IMR-90 (cell line): ENCODE measurements at regions not wholly inside any gene's neighbourhood (a gene's known extent, or its start where the extent isn't known, plus 50 kb on each side); places are given as distances from the start of the nearest gene placed in this dataset.

ENCODE experiments used
- ATAC-seq: fragments of 200-7000 bp; cut with Tn5 transposase; 2 replicates; pipeline ENCODE4 v1.9.1; 2020; ENCODE audit warnings: low read depth, mild to moderate bottlenecking, moderate library complexity
- BruUV-seq: library from RNA; stranded (reverse); fragments of 400-500 nt; replicated peaks from 2 replicates; lab custom pipeline; 2021; lab: Mats Ljungman, UMichigan
- CTCF ChIA-PET: fragments of 300-600 bp; formaldehyde crosslinking; extraction: SDS; loops from one replicate; lab custom pipeline; 2021; ENCODE audit warnings: antibody characterized with exemption; lab: Yijun Ruan, JAX
- POLR2A ChIA-PET: fragments of 300-600 bp; sonication (Branson Sonifier 250); formaldehyde crosslinking; loops from one replicate; lab custom pipeline; 2022; ENCODE audit warnings: antibody characterized with exemption; ENCODE audit not compliant: unreplicated experiment; lab: Charles Lee
- DNase-seq: peaks from one replicate; pipeline ENCODE4 v3.0.0; 2013
- H2AFZ ChIP-seq: replicated peaks from 2 replicates; pipeline ENCODE3; 2013; ENCODE audit warnings: low read length, mild to moderate bottlenecking; ENCODE audit not compliant: poor library complexity
- H2AK5ac ChIP-seq: 2 replicates; pipeline ENCODE4 v1.6.1; 2013; ENCODE audit warnings: low read depth, low read length, inconsistent platforms
- H2AK9ac ChIP-seq: replicated peaks from 2 replicates; pipeline ENCODE3; 2013; ENCODE audit warnings: mild to moderate bottlenecking, low read depth, low read length, moderate library complexity; ENCODE audit not compliant: poor library complexity
- H2BK120ac ChIP-seq: 2 replicates; pipeline ENCODE4 v1.6.1; 2013; ENCODE audit warnings: low read depth, low read length, inconsistent platforms
- H2BK15ac ChIP-seq: 3 replicates; pipeline ENCODE4 v1.6.1; 2013; ENCODE audit warnings: low read depth, low read length, inconsistent platforms
- H2BK20ac ChIP-seq: 2 replicates; pipeline ENCODE4 v1.6.1; 2013; ENCODE audit warnings: low read depth, mild to moderate bottlenecking, inconsistent platforms, low read length, moderate library complexity
- H2BK5ac ChIP-seq: 2 replicates; pipeline ENCODE4 v1.6.1; 2013; ENCODE audit warnings: mild to moderate bottlenecking, low read depth, low read length, inconsistent platforms; ENCODE audit not compliant: poor library complexity, severe bottlenecking
- H3K14ac ChIP-seq: replicated peaks from 2 replicates; pipeline ENCODE4 v1.6.1; 2013; ENCODE audit warnings: low read depth, low read length, inconsistent platforms
- H3K18ac ChIP-seq: 2 replicates; pipeline ENCODE4 v1.6.1; 2013; ENCODE audit warnings: low read depth, low read length, control low read depth
- H3K23ac ChIP-seq: 2 replicates; pipeline ENCODE4 v1.6.1; 2013; ENCODE audit warnings: low read depth, low read length, inconsistent platforms
- H3K27ac ChIP-seq: 2 replicates; pipeline ENCODE4 v1.5.1; 2013; ENCODE audit warnings: mild to moderate bottlenecking, control low read depth, low read length; ENCODE audit not compliant: insufficient read depth
- H3K27me3 ChIP-seq: 2 replicates; pipeline ENCODE4 v1.6.1; 2013; ENCODE audit warnings: low read length; ENCODE audit not compliant: control insufficient read depth, insufficient read depth
- H3K36me3 ChIP-seq: 2 replicates; pipeline ENCODE4 v1.6.1; 2013; ENCODE audit warnings: low read length, mixed read lengths; ENCODE audit not compliant: control insufficient read depth, insufficient read depth
- H3K4ac ChIP-seq: 2 replicates; pipeline ENCODE4 v1.6.1; 2013; ENCODE audit warnings: low read depth, low read length, inconsistent platforms
- H3K4me1 ChIP-seq: 2 replicates; pipeline ENCODE4 v1.6.1; 2013; ENCODE audit warnings: low read length, mixed read lengths; ENCODE audit not compliant: control insufficient read depth, insufficient read depth
- H3K4me2 ChIP-seq: 2 replicates; pipeline ENCODE4 v1.6.1; 2013; ENCODE audit warnings: low read depth, mild to moderate bottlenecking, control low read depth, low read length, moderate library complexity
- H3K4me3 ChIP-seq: 2 replicates; pipeline ENCODE4 v1.5.1; 2013; ENCODE audit warnings: low read depth, mild to moderate bottlenecking, control low read depth, low read length, moderate library complexity; ENCODE audit not compliant: insufficient read depth
- H3K56ac ChIP-seq: 2 replicates; pipeline ENCODE4 v1.6.1; 2013; ENCODE audit warnings: low read length, inconsistent platforms; ENCODE audit not compliant: insufficient read depth; ENCODE audit errors: extremely low read depth
- H3K79me1 ChIP-seq, 2 experiments: 2 replicates each; pipeline ENCODE4 v1.6.1; 2013; ENCODE audit warnings: low read length in 2 of 2, inconsistent platforms in 1 of 2, low read depth in 1 of 2
- H3K9ac ChIP-seq: 2 replicates; pipeline ENCODE4 v1.6.1; 2013; ENCODE audit warnings: low read depth, low read length, control low read depth
- H3K9me1 ChIP-seq: 2 replicates; pipeline ENCODE4 v1.6.1; 2013; ENCODE audit warnings: low read length, inconsistent platforms; ENCODE audit not compliant: insufficient read depth
- H3K9me3 ChIP-seq: 2 replicates; pipeline ENCODE4 v1.6.1; 2013; ENCODE audit warnings: low read length; ENCODE audit not compliant: control insufficient read depth, insufficient read depth
- H4K20me1 ChIP-seq: 2 replicates; pipeline ENCODE4 v1.6.1; 2013; ENCODE audit warnings: low read length, inconsistent platforms; ENCODE audit not compliant: insufficient read depth
- H4K5ac ChIP-seq: 2 replicates; pipeline ENCODE4 v1.6.1; 2013; ENCODE audit warnings: mild to moderate bottlenecking, low read depth, low read length, control low read depth
- H4K8ac ChIP-seq, 2 experiments: 2 replicates each; pipeline ENCODE4 v1.6.1; 2013; ENCODE audit warnings: low read depth in 2 of 2, low read length in 2 of 2, control low read depth in 1 of 2, inconsistent platforms in 1 of 2
- H4K91ac ChIP-seq: 2 replicates; pipeline ENCODE4 v1.6.1; 2013; ENCODE audit warnings: low read depth, low read length, inconsistent platforms; ENCODE audit not compliant: insufficient read depth
- CEBPB ChIP-seq: IDR thresholded peaks from 2 replicates; pipeline ENCODE4 v1.6.1; 2012; ENCODE audit warnings: low read depth, low read length, improper control_type of control experiment
- CTCF ChIP-seq: conservative IDR thresholded peaks from 2 replicates; pipeline ENCODE4 v1.5.1; 2012; ENCODE audit warnings: mild to moderate bottlenecking, low read depth, low read length, improper control_type of control experiment
- ELK1 ChIP-seq: fragments of 150-350 bp; IDR thresholded peaks from 2 replicates; pipeline ENCODE4 v1.6.1; 2016; ENCODE audit warnings: low read depth, mild to moderate bottlenecking, low read length, moderate library complexity, borderline replicate concordance
- FOS ChIP-seq: fragments of 150-350 bp; IDR thresholded peaks from 2 replicates; pipeline ENCODE4 v1.6.1; 2016; ENCODE audit warnings: low read depth, low read length
- MAZ ChIP-seq: IDR thresholded peaks from 2 replicates; pipeline ENCODE4 v1.6.1; 2012; ENCODE audit warnings: low read depth, mild to moderate bottlenecking, low read length, improper control_type of control experiment, moderate library complexity, borderline replicate concordance
- NFE2L2 ChIP-seq: fragments of 150-350 bp; IDR thresholded peaks from 2 replicates; pipeline ENCODE4 v1.6.1; 2016; ENCODE audit warnings: low read depth, mild to moderate bottlenecking, low read length
- POLR2A ChIP-seq: IDR thresholded peaks from 2 replicates; pipeline ENCODE4 v1.6.1; 2012; ENCODE audit warnings: mild to moderate bottlenecking, low read depth, low read length
- RAD21 ChIP-seq: IDR thresholded peaks from 2 replicates; pipeline ENCODE4 v1.6.1; 2012; ENCODE audit warnings: low read length, improper control_type of control experiment
- RCOR1 ChIP-seq: IDR thresholded peaks from 2 replicates; pipeline ENCODE4 v1.6.1; 2012; ENCODE audit warnings: mild to moderate bottlenecking, low read length, improper control_type of control experiment; ENCODE audit not compliant: insufficient replicate concordance
- USF2 ChIP-seq: fragments of 150-350 bp; IDR thresholded peaks from 2 replicates; pipeline ENCODE4 v1.6.1; 2017; ENCODE audit warnings: mild to moderate bottlenecking, antibody characterized with exemption, low read length, low read depth
- WGBS, 2 experiments: methylation state at CpG; one replicate each; pipeline versions ENCODE4 v1.1.5 to v1.1.7; 2013; ENCODE audit warnings: missing lambda C conversion rate in 2 of 2; ENCODE audit not compliant: insufficient read length in 1 of 2; ENCODE audit errors: extremely low coverage in 2 of 2; 5-methylcytosine and 5-hydroxymethylcytosine counted together
- dilution Hi-C: fragments of 300-500 bp; cut with HindIII; formaldehyde crosslinking; loops from one replicate; pipeline ENCODE4 v1.14.3; 2018; ENCODE audit warnings: low sequenced_read_pairs; ENCODE audit not compliant: unreplicated experiment
- in situ Hi-C: fragments of 300-500 bp; cut with MboI; formaldehyde crosslinking; loops from 3 replicates; pipeline ENCODE4 v1.14.3; 2019; ENCODE audit warnings: low sequenced_read_pairs, inconsistent platforms, mixed read lengths
- intact Hi-C: fragments of 100-400 bp; cut with micrococcal nuclease; formaldehyde crosslinking; loops from 2 replicates; pipeline ENCODE4 v1.10.0; 2022

- DNase-seq (no peak), ATAC-seq (no peak)
- Histone ChIP-seq H2BK20ac (no peak overlapping the region), H2AK5ac (no peak overlapping the region), H3K79me1 (peaks cover 26 to 30% of the 10 kb centered on the region in 2 experiments), H3K27me3 (no peaks in the 10 kb centered on the region), H2AFZ (no peak overlapping the region), H3K4me2 (no peak overlapping the region), H3K23ac (no peak overlapping the region), H3K9me1 (peaks cover 3% of the 10 kb centered on the region; the same call in 1 of the 2 replicates), H3K4me1 (peaks cover 9% of the 10 kb centered on the region), H2BK15ac (no peak overlapping the region), H2BK120ac (no peak overlapping the region), H2BK5ac (no peak overlapping the region), H3K36me3 (peaks cover 10% of the 10 kb centered on the region; the same call in 1 of the 2 replicates), H3K14ac (no peak overlapping the region), H3K27ac (no peak overlapping the region), H4K91ac (no peak overlapping the region), H4K20me1 (no peaks in the 10 kb centered on the region), H3K4ac (no peak overlapping the region), H3K9ac (no peak overlapping the region), H2AK9ac (no peak overlapping the region), H3K56ac (no peak overlapping the region), H4K5ac (no peak overlapping the region), H3K4me3 (no peak overlapping the region), H3K18ac (no peak overlapping the region), H3K9me3 (peaks cover 10% of the 10 kb centered on the region), H4K8ac (no peak overlapping the region)
- TF ChIP-seq ELK1 = no peak
- TF ChIP-seq USF2 = no peak
- no peak for TF ChIP-seq RCOR1
- TF ChIP-seq FOS = no peak
- no peak for TF ChIP-seq MAZ
- TF ChIP-seq NFE2L2 = no peak
- no peak for TF ChIP-seq RAD21
- TF ChIP-seq CEBPB = no peak
- no peak for TF ChIP-seq CTCF
- TF ChIP-seq POLR2A = no peak
- WGBS, 2 experiments = 100% methylated on average over 1 of the region's 12 CpGs; no CpG with 5 or more reads in 1 of the 2 experiments
- POLR2A ChIA-PET = no interaction called here
- no TSS peak for BruUV-seq
- CTCF ChIA-PET = no interaction called here
- intact Hi-C loops = no loop called here
- in situ Hi-C loops = no loop called here
- dilution Hi-C loops = no loop called here
Observed at GRCh38 chr7:149569726-149570422, 72.3 kb upstream of the ZNF746 start.
